IPS-18a (cell line): ENCODE measurements at regions not wholly inside any gene's neighbourhood (a gene's known extent, or its start where the extent isn't known, plus 50 kb on each side); places are given as distances from the start of the nearest gene placed in this dataset.

Experiments used
- H3K27ac ChIP-seq: one replicate; pipeline ENCODE4 v1.5.1; 2013; ENCODE audit warnings: low read length
- H3K27me3 ChIP-seq: one replicate; pipeline ENCODE4 v1.6.1; 2013; ENCODE audit warnings: mild to moderate bottlenecking, low read length; ENCODE audit not compliant: control insufficient read depth, insufficient read depth
- H3K36me3 ChIP-seq: one replicate; pipeline ENCODE4 v1.6.1; 2013; ENCODE audit warnings: low read depth, low read length; ENCODE audit not compliant: control insufficient read depth
- H3K4me1 ChIP-seq: one replicate; pipeline ENCODE4 v1.6.1; 2013; ENCODE audit warnings: low read depth, low read length; ENCODE audit not compliant: control insufficient read depth
- H3K4me3 ChIP-seq: one replicate; pipeline ENCODE4 v1.5.1; 2013; ENCODE audit warnings: low read length
- H3K9ac ChIP-seq: one replicate; pipeline ENCODE4 v1.6.1; 2013; ENCODE audit warnings: mild to moderate bottlenecking, low read length, moderate library complexity
- H3K9me3 ChIP-seq: one replicate; pipeline ENCODE4 v1.6.1; 2013; ENCODE audit warnings: low read depth, low read length; ENCODE audit not compliant: control insufficient read depth

DNA sequence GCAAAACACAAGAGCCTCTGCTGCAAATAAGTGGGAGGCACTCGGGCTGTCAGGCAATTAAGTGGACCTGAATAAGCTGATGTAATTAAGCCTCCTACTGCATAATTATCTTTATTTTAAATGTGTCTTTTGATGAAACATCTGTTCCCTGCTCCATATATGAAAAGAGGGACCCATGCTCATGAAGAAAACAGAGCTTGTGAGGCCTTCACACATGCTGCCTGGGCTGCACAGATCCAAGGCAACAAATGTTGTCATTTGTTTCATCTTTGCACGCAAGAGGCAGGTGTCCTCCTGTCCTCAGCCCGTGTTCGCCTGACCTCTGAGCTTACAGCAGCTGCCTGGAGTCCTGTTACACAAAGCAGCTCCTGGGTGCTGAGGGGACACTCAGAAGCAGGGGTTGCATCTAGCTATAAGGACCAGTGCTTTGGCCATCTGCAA lies 381.1 kb downstream of the ZNF608 start:
- Histone ChIP-seq H3K27ac (no peak overlapping the region), H3K9ac (no peak overlapping the region), H3K4me1 (no peaks in the 10 kb centered on the region), H3K27me3 (no peaks in the 10 kb centered on the region), H3K9me3 (no peaks in the 10 kb centered on the region), H3K4me3 (no peak overlapping the region), H3K36me3 (no peaks in the 10 kb centered on the region)

DNA sequence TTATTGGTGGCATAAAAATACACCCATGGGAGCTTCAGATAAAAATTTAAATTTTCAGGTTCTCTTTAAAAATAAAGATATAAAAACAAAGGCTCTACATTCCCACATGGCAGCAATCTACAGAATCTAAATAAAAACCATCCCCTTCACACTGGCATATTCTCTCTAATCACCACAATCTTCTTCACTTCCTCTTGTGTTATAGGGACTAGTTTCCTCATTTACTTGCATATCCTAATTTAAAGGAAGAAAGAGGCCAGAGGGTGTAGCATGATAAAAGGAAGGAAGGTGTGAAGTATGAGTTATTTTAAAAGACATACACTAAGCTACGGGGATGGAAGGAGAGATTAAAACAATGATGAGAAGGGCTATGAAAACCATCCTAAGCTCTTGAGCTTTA lies 390.5 kb downstream of the ZNF608 start:
- Histone ChIP-seq H3K9me3 (no peaks in the 10 kb centered on the region), H3K4me1 (no peaks in the 10 kb centered on the region), H3K27ac (no peak overlapping the region), H3K9ac (no peak overlapping the region), H3K4me3 (no peak overlapping the region), H3K36me3 (no peaks in the 10 kb centered on the region), H3K27me3 (no peaks in the 10 kb centered on the region)

DNA sequence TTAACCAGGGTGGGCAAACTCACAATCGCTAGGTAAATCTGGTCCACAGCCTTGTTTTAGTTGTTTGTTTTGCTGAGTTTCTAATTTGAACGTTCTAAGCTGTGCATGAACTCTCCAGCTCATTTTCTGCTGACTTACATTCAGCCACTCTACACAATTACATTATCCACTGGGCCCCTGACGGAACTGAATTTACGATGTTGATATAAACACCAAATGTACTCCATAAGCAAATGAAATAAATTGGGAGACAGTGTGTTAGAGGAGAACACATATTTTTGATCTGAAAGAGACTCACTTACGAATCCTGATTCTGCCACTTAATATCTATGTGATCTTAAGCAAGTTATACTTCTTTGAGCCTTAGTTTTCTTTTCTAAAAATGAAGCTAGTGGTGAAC lies 393.4 kb downstream of the ZNF608 start:
- Histone ChIP-seq H3K36me3 (no peaks in the 10 kb centered on the region), H3K4me3 (no peak overlapping the region), H3K9me3 (no peaks in the 10 kb centered on the region), H3K4me1 (no peaks in the 10 kb centered on the region), H3K27me3 (no peaks in the 10 kb centered on the region), H3K27ac (no peak overlapping the region), H3K9ac (no peak overlapping the region)

DNA sequence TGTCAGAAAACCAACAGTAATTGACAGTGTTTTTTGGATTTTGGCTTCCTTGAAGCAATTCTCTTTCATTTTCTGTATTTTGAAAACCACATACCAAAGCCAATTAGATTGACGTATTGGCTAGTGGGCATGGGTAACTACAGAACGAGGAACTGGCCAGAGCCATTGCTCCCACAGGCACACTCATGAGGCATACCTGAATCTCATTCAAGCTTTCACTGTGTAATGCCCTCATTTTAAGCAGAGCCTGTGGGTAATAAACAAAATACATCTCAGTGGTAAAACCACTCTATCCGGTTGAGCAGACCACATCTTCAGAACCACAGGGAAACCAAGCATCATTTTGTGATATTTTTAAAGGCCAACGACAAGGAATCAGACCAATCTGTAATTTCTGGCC lies 394.1 kb downstream of the ZNF608 start:
- H3K4me1 ChIP-seq: no peaks in the 10 kb centered on the region
- no peaks in the 10 kb centered on the region for H3K27me3 ChIP-seq
- no peak overlapping the region for H3K4me3 ChIP-seq
- no peak overlapping the region for H3K27ac ChIP-seq
- H3K9ac ChIP-seq: no peak overlapping the region
- no peaks in the 10 kb centered on the region for H3K9me3 ChIP-seq
- no peaks in the 10 kb centered on the region for H3K36me3 ChIP-seq

DNA sequence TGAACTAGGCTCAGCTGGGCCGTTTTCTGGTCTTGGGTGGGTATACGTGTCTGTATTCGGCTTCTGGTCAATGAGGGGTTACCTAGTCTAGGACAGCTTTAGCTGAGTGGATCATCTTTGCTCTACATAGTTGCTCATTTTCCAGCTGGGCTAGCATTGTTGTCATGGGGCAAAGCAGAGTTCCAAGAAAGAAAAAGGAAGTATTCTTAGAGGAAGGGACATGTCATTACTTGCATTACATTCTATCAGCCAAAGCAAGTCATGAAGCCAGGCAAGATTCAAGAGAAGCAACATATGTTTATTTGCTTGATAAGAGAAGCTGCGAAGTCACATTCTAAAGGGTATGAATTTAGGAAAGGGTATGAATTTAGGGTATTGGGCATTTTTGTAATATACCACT lies 396.5 kb downstream of the ZNF608 start:
- H3K27me3 ChIP-seq: no peaks in the 10 kb centered on the region
- H3K9ac ChIP-seq: no peak overlapping the region
- H3K36me3 ChIP-seq: no peaks in the 10 kb centered on the region
- H3K4me1 ChIP-seq: peaks cover 3% of the 10 kb centered on the region
- H3K4me3 ChIP-seq: no peak overlapping the region
- no peaks in the 10 kb centered on the region for H3K9me3 ChIP-seq
- no peak overlapping the region for H3K27ac ChIP-seq

DNA sequence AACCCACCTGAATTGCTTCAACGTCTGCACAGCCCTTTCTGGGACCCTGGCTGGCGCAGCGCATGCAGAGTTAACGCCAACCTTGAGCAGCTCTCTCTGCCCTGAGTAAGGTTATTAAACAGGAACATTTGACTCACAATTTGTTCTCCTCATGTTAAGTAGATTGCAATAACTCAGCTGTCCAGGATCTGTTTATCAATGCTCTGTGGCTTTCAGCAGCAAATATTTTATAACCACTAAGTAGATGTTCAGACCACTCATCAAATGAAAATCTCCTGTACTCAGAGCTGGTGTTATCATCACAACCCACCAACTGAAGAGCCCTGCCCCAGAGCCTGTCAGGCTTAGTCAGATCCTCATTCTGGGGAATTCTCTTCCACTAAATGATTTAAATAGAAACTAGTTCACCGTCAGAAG lies 403.0 kb downstream of the ZNF608 start:
- Histone ChIP-seq H3K4me1 (peaks cover 3% of the 10 kb centered on the region), H3K4me3 (no peak overlapping the region), H3K27ac (no peak overlapping the region), H3K27me3 (no peaks in the 10 kb centered on the region), H3K9ac (no peak overlapping the region), H3K36me3 (no peaks in the 10 kb centered on the region), H3K9me3 (no peaks in the 10 kb centered on the region)

DNA sequence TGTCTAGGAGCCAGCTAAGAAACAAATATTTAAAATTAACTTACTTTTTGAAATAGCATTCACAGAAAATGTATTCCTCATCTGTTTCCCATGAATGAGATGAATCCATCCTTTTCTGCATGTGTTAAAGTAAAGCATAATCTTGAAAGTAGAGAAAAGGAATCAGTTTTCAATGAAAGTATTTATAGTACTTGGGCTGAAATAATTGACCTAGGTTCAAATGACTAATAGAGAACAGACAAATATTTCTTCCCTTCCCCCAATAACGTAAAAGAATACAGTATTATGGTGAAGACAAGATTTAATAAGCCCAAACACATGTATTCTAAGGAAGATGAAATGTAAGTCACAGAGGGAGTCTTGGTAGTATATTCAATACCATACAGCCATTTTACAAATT lies 403.5 kb downstream of the ZNF608 start:
- Histone ChIP-seq H3K36me3 (no peaks in the 10 kb centered on the region), H3K9me3 (no peaks in the 10 kb centered on the region), H3K4me1 (peaks cover 3% of the 10 kb centered on the region), H3K27ac (no peak overlapping the region), H3K27me3 (no peaks in the 10 kb centered on the region), H3K4me3 (no peak overlapping the region), H3K9ac (no peak overlapping the region)

DNA sequence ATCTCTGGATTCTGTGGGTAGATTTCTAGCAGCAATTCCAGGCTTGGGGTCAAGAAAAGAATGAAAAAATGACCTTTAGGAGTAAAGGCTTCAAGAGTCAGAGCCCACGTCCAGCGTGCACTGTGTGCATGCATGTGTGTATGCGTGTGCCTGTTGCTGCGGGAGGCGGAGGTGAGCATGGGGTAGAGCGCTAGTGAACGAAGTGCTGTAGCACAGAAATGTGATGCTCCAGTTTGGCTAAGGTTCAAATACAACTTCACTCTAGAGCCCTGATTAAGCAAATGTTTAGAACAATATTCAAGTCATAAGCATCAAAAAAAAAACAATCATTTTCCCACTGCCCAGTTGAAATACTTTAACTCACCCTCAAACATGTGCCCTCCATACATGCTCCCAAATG lies 403.9 kb downstream of the ZNF608 start:
- H3K27ac ChIP-seq: no peak overlapping the region
- no peaks in the 10 kb centered on the region for H3K27me3 ChIP-seq
- H3K9ac ChIP-seq: no peak overlapping the region
- no peaks in the 10 kb centered on the region for H3K9me3 ChIP-seq
- no peak overlapping the region for H3K4me3 ChIP-seq
- H3K36me3 ChIP-seq: no peaks in the 10 kb centered on the region
- H3K4me1 ChIP-seq: peaks cover 3% of the 10 kb centered on the region

DNA sequence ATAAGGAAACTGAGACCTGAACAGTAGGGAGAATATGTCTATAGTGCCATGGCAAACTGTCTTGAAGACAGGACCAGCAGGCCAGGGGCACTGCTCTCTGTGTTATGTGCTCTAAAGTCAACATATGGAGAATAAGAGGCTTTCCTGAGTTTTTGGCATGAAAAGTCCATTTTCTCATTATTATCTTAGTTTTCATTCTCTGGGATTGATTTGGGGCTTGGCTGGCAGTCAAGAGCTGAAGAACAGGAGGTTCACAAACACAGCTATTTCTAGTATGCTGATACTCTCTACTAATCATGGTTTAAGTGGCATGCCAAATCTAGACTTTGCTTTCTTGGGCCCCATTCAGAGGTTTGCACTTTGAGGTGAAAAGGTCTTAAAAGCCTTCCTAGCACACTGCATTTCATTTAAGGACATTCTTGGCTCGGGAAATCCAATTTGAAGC lies 404.4 kb downstream of the ZNF608 start:
- Histone ChIP-seq H3K27me3 (no peaks in the 10 kb centered on the region), H3K9ac (no peak overlapping the region), H3K4me1 (peaks cover 3% of the 10 kb centered on the region), H3K4me3 (no peak overlapping the region), H3K27ac (no peak overlapping the region), H3K9me3 (no peaks in the 10 kb centered on the region), H3K36me3 (no peaks in the 10 kb centered on the region)

DNA sequence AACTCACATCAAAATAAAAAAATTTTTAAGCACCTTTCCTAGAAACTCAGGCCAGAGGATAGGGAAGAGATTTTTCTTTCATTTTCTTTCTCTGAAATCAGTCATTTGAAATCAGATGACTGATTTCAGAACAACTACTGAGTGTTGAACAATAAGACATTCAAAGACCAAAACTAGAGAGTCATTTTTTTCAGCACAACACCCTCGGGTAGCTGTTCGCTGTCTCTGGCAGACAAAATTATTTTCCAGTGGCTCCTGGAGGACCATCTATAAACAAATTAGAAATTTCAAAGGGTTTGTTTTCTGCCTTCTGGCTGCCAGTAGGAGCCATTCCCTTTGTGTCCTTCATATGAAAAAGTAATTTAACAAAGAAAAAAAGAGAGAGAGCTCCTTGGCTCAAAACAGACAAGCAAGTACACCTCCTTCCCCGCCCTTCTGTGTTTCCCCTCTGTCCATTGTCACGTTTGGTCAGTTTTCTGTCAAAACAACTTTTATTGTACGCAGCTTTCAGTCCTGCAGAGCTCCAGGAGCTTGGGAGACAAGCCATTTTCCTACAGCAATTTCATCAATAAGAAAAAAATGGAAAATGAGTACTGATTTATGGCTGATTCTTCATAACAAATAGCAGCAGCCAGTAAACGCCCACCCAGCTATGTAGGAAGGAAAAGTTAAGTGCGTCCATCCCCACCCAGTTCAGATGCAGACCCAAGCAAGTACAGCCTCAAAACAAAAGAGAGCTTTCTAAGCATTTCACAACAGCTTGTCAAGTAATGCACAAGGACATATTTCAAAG lies 405.2 kb downstream of the ZNF608 start:
- no peaks in the 10 kb centered on the region for H3K36me3 ChIP-seq

DNA sequence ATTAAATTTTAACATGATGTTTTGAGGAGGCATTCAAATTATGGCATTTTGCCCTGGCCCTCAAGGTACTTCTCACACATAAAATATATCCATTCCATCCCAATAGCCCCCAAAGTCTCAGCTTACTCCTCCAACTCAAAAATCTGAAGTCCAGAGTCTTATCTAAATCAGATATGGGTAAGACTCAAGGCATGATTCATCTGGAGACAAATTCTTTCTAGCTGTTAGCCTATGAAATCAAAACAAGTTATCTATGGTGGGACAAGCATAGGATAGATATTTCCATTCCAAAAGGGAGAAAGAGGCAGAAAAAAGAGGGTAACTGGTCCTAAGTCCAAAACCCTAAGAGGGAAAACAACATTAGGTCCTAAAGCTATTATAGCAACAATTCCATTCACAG lies 408.4 kb downstream of the ZNF608 start:
- H3K27ac ChIP-seq: no peak overlapping the region
- H3K4me1 ChIP-seq: no peaks in the 10 kb centered on the region
- H3K36me3 ChIP-seq: no peaks in the 10 kb centered on the region
- no peak overlapping the region for H3K4me3 ChIP-seq
- no peaks in the 10 kb centered on the region for H3K27me3 ChIP-seq
- no peak overlapping the region for H3K9ac ChIP-seq
- no peaks in the 10 kb centered on the region for H3K9me3 ChIP-seq

More for the DNA sequence above, 405.2 kb downstream of the ZNF608 start:
- H3K27me3 ChIP-seq: no peaks in the 10 kb centered on the region
- H3K9me3 ChIP-seq: no peaks in the 10 kb centered on the region
- no peak overlapping the region for H3K9ac ChIP-seq
- H3K27ac ChIP-seq: no peak overlapping the region
- H3K4me1 ChIP-seq: peaks cover 3% of the 10 kb centered on the region
- no peak overlapping the region for H3K4me3 ChIP-seq

DNA sequence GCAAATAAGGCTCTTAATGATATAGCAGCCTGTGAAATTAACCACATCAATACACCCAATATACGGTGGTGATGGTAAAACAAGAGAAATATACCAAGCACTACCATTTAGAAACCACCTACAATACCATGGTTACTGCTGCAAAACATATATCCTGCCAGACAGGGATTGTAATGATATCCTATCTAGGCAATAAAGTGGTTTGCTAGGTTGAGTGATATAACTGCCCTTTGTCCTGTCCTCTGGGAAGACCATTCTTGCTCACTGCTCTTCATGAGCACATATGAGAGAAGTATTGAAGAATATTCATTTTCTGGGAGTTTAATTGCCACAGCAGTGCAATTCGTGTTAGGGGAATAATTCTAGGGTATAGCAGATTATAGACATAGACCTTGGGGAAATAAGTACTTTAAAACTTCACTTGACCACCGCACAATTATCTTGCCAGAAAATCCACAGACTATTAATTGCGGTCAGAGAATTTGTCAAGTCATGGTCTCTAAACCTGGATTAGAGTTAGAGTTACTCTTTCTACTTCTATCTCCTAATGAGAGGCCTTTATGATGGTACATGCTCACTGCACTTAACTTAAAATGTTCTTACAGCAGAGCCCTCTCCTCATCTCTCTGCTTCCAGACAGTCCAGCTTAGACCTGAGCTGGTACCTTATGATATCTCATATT lies 413.0 kb downstream of the ZNF608 start:
- Histone ChIP-seq H3K27ac (no peak overlapping the region), H3K4me1 (no peaks in the 10 kb centered on the region), H3K4me3 (no peak overlapping the region), H3K9me3 (no peaks in the 10 kb centered on the region), H3K9ac (no peak overlapping the region), H3K27me3 (no peaks in the 10 kb centered on the region), H3K36me3 (no peaks in the 10 kb centered on the region)
